ENCODE measurements at regions not wholly inside any gene's neighbourhood (a gene's known extent, or its start where the extent isn't known, plus 50 kb on each side); places are given as distances from the start of the nearest gene placed in this dataset.
"Not testable (repeated sequence)": the region's sequence is repeated elsewhere in the genome, so short reads cannot be mapped to it uniquely, and the experiment has no call there.

DNA sequence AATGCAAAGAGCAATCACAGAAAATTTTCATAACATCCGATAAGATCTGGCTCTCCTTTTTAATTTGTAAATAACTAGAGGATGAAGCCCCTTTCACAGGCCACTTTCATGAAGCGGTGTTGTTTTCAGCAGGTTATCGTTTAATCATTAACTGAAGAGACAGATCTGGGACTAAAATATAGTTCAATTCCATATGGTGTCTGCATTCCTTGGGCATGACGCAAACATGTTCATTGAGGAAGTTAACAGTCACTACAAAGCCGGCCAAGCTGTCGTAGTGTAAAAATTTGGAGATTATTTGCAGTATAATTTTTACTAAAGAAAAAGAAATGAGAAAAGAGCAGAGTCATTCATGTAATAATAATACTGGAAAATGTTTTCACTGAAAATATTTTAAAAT lies 565.2 kb upstream of the ADAMTS5 start:
- TF ChIP-seq, protein P1, sequence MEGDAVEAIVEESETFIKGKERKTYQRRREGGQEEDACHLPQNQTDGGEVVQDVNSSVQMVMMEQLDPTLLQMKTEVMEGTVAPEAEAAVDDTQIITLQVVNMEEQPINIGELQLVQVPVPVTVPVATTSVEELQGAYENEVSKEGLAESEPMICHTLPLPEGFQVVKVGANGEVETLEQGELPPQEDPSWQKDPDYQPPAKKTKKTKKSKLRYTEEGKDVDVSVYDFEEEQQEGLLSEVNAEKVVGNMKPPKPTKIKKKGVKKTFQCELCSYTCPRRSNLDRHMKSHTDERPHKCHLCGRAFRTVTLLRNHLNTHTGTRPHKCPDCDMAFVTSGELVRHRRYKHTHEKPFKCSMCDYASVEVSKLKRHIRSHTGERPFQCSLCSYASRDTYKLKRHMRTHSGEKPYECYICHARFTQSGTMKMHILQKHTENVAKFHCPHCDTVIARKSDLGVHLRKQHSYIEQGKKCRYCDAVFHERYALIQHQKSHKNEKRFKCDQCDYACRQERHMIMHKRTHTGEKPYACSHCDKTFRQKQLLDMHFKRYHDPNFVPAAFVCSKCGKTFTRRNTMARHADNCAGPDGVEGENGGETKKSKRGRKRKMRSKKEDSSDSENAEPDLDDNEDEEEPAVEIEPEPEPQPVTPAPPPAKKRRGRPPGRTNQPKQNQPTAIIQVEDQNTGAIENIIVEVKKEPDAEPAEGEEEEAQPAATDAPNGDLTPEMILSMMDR (IDR thresholded peaks at IDR 0.05; ENCODE audit: insufficient read depth, low read length) = no peak
- H3K4me3 ChIP-seq (ENCODE audit: low read depth, low read length) = no peak overlapping the region
- peak; percentile 59 for DNase-seq (ENCODE audit: low read depth)

- H3K4me3 ChIP-seq (ENCODE audit: low read depth, low read length) = no peak overlapping the region
- TF ChIP-seq, protein P1 (IDR thresholded peaks at IDR 0.05; ENCODE audit: insufficient read depth, low read length) = no peak
- no peak for DNase-seq (ENCODE audit: low read depth)
These were observed 561.8 kb upstream of the ADAMTS5 start for GRCh38 chr21:27528697-27529096.

- DNase-seq (ENCODE audit: low read depth) = peak; percentile 50
These were observed 559.6 kb upstream of the ADAMTS5 start for GRCh38 chr21:27526451-27526850.

GRCh38 chr21:27525780-27526179 lies 558.9 kb upstream of the ADAMTS5 start:
- no peak overlapping the region for H3K4me3 ChIP-seq (ENCODE audit: low read depth, low read length)
- TF ChIP-seq, protein P1 (IDR thresholded peaks at IDR 0.05; ENCODE audit: insufficient read depth, low read length) = no peak
- peak; percentile 20 for DNase-seq (ENCODE audit: low read depth)

More at GRCh38 chr21:27526451-27526850, 559.6 kb upstream of the ADAMTS5 start:
- TF ChIP-seq, protein P1 (IDR thresholded peaks at IDR 0.05; ENCODE audit: insufficient read depth, low read length) = no peak
- H3K4me3 ChIP-seq (ENCODE audit: low read depth, low read length) = no peak overlapping the region

DNA sequence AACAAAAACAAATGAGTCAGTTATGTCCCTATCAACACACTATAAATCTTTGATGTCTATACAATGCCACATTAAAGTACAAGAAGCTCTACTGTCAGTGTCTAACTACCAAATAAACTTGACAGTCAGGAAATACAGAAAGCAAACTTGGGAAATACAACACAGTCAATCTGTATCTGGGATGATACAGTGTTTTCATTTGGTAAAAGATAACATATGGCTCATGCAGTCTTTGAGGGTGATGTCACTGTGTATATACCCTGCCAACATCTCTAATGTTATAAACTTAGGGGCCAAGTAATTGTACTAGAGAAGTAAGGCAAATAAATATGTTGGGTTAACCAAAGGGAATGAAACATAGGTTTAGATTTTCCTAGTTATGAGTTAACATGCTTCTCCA lies 552.5 kb upstream of the ADAMTS5 start:
- H3K4me3 ChIP-seq (ENCODE audit: low read depth, low read length) = no peak overlapping the region
- TF ChIP-seq, protein P1 (IDR thresholded peaks at IDR 0.05; ENCODE audit: insufficient read depth, low read length) = no peak
- DNase-seq (ENCODE audit: low read depth) = peak; percentile 91

DNA sequence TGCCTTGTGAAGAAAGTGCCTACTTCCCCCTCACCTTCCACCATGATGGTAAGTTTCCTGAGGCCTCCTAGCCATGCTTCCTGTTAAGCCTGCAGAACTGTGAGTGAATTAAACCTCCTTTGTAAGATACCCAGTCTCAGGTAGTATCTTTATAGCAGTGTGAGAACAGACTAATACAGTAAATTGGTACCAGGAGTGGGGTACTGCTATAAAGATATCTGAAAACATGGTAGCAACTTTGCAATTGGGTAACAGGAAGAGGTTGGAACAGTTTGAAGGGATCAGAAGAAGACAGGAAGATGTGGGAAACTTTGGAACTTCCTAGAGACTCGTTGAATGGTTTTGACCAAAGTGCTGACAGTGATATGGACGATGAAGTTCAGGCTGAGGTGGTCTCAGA lies 550.3 kb upstream of the ADAMTS5 start:
- H3K4me3 ChIP-seq (ENCODE audit: low read depth, low read length); DNase-seq (ENCODE audit: low read depth): not testable (repeated sequence)

DNA sequence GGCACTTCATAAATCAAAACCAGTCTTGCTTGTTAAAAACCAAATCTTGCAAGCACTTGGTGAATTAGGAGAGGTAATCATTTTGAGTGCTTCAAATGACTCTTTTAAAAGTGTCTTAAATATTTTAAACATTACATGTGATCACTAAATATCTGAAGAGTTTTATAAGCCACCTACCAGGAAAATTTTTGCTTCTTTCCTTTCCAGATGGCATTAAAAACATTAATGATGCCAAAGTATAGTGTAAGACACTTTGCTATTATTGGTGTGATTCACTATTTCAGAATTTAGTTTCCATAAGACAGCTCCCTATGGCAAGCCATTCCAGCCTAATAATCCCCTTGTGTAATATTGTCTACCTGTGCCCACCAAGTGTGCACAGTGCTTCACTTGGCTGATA lies 548.8 kb upstream of the ADAMTS5 start:
- TF ChIP-seq, protein P1 (IDR thresholded peaks at IDR 0.05; ENCODE audit: insufficient read depth, low read length) = no peak
- H3K4me3 ChIP-seq (ENCODE audit: low read depth, low read length) = no peak overlapping the region
- no peak for DNase-seq (ENCODE audit: low read depth)
